Gastroesophageal sphincter (tissue), 3 donors: ENCODE measurements at regions not wholly inside any gene's neighbourhood (a gene's known extent, or its start where the extent isn't known, plus 50 kb on each side); places are given as distances from the start of the nearest gene placed in this dataset.

Experiments
- EP300 ChIP-seq: sonication (generic); formaldehyde crosslinking; IDR thresholded peaks from one replicate; pipeline ENCODE4 v1.6.1; 2017; ENCODE audit warnings: antibody characterized with exemption, mild to moderate bottlenecking
- TF ChIP-seq, protein P1 (sequence below), 4 experiments: fragments of 200-600 bp in 2 of 4; fragments of 450-650 bp in 2 of 4; sonication (generic) in 1 of 4; IDR thresholded peaks; one replicate each; pipeline ENCODE4 v1.5.1; 2017 to 2019; ENCODE audit warnings: antibody characterized with exemption in 4 of 4, mild to moderate bottlenecking in 2 of 4, moderate library complexity in 2 of 4

DNA sequence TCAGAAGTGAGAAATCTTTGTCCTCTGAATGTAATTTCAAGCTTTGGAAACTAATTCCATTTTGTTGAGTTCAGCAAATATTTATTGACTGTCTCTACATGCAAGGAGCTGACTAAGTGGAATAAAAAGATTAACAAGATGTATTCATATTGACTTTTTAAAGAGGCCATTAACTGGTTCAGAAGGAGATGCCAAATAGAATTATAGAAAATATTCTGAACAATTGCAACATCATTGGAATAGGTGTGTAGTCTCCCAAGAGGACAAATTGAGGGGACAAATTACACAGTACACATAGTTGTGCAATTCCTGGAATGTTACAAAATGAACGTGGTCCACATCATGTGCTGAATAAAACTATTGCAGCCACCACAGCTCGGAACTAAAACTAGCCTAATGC lies 224.2 kb downstream of the NPR3 start:
- TF ChIP-seq EP300, result no peak
- TF ChIP-seq, protein P1, sequence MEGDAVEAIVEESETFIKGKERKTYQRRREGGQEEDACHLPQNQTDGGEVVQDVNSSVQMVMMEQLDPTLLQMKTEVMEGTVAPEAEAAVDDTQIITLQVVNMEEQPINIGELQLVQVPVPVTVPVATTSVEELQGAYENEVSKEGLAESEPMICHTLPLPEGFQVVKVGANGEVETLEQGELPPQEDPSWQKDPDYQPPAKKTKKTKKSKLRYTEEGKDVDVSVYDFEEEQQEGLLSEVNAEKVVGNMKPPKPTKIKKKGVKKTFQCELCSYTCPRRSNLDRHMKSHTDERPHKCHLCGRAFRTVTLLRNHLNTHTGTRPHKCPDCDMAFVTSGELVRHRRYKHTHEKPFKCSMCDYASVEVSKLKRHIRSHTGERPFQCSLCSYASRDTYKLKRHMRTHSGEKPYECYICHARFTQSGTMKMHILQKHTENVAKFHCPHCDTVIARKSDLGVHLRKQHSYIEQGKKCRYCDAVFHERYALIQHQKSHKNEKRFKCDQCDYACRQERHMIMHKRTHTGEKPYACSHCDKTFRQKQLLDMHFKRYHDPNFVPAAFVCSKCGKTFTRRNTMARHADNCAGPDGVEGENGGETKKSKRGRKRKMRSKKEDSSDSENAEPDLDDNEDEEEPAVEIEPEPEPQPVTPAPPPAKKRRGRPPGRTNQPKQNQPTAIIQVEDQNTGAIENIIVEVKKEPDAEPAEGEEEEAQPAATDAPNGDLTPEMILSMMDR (IDR thresholded peaks at IDR 0.05), result no peak
